Occipital lobe (tissue), 1 donor: ENCODE measurements at regions not wholly inside any gene's neighbourhood (a gene's known extent, or its start where the extent isn't known, plus 50 kb on each side); places are given as distances from the start of the nearest gene placed in this dataset.
"Not testable (repeated sequence)": the region's sequence is repeated elsewhere in the genome, so short reads cannot be mapped to it uniquely, and the experiment has no call there.

ENCODE experiments used
- DNase-seq: peaks from one replicate; lab custom pipeline; 2025; lab: John Stamatoyannopoulos, UW

DNA sequence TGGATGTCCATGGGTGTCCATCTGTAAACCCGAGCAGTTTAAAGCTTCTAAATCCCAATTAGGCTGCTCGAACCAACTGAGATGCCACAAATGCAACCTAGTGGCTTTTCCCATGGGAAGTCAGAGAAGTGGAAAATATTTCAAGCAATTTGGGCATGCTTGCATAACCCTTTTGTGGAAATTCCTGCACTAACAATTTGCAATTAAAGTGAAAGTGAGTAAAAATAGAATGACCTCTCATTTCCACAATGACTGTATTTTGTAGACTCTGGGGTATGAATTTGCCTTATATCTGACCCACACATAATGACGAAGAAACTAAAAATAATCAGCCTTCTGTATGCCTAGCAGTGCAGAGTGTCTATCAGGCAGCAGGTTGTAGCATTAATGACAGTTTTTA, 91.8 kb upstream of the TSC22D1 start:
- no peak for DNase-seq

DNA sequence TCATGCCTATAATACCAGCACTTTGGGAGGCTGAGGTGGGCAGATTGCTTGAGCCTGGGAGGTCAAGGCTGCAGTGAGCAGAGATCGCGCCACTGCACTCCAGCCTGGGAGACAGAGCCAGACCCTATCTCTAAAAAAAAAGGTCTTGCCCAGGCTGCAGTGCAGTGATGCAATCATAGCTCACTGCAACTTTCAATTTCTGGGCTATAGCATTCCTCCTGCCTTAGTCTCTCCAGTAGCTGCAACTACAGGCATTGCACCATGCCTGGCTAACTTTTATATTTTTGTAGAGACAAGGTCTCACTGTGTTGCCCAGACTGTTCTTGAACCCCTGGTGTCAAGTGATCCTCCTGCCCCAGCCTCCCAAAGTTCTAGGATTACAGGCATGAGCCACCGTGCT, 90.4 kb upstream of the TSC22D1 start:
- DNase-seq, result not testable (repeated sequence)

DNA sequence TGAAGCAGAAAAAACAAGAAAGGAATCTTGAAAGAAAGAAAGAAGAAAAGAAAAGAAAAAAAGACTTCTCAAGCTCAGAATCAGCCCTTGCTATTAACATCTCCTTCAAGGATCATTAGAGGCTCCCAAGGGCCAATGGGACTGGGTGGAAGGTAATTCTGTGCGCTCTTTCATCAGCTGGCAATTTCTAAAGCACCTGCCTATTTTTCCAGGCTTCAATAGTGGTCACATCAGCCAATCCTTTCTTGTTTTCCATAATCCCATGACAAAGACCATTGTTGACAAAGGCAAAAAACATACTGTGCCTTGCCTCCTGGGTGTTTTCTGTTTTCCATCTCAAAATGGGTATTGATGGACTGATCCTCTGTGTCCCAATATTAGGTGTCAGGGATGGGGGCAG, 88.2 kb upstream of the TSC22D1 start:
- no peak for DNase-seq

DNA sequence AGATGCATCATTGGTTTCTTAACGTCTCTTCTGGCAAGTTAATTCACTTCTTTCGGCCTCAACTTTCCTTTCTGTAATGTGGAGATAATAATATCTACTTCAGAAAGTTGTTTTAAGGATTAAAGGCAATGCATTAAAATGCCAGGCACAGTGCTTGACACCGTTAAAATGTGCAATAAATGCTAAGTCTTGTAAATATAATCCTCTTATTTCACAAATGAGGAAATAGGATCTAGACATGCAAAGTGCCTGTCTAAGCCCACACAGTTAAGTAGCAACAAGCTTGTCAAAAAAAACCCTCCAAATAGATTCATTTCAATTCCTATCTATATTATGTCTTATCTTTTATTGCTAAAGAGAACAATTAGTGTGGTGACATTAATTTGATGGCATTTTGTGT, 86.4 kb upstream of the TSC22D1 start:
- DNase-seq, result no peak

DNA sequence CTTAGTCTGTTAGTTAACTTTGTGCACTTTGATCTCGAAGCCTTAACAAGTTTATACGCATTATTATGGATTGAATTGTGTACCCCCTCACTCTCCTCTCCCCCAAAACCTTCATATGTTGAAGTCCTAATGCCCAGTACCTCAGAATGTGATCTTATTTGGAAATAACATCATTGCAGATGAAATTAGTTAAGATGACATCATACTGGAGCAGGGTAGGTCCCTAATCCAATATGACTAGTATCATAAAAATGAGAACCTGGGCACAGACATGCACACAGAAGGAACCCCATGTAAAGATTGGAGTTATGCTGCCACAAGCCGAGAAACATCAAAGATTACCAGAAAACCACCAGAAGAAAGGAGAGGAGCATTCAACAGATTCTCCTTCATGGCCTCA, 85.8 kb upstream of the TSC22D1 start:
- no peak for DNase-seq

DNA sequence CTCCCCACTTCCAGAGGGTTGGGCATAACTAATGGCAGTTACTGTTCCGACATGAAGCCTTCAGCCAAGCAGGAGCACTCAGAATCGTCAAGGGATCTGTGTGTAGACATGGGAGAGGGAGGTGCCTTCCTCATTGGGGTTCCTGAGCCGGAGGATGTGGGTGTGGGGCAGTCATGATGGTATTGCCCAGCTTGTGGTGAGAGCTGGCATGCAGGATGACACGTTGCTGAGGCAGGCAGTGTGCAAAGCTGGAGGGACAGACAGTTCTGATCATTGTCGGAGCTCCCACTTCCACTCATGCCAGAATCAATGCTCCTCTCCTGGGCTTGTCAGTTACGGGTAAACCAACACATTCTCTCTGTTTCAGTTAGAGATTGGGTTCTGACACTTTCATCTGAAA, 83.9 kb upstream of the TSC22D1 start:
- DNase-seq, result no peak

DNA sequence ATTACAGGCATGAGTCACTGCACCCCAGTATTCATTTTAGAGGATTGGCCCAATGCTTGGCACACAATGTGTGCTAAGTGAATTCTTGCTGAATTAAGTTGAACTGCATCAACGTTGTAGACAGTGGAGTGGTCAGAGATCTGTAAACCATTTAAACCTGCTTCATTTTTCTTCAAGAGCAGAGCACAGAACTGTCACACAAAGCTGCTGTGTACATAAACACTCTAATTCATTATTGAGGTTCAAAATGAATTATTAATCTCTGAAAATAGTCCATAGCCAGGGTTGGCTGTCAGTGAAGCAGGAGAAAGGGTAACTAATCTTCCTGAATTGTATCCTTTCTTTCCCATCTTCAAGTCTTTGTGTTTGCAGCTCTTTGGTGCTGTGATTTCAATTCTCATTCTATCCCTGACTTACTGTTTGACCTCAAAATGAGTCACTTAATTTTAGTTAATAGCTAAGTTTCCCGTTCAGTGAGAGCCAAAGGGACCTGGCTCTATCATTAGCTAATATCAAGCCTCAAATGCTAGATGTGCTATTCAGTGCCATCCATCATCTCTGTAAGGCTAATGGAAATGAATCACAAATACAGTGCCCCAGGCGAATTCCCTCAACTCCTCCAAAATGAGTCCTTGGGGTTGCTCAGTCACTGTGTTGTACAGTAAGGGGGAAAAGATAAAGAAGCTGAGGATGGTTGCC, 77.0 kb upstream of the TSC22D1 start:
- no peak for DNase-seq

DNA sequence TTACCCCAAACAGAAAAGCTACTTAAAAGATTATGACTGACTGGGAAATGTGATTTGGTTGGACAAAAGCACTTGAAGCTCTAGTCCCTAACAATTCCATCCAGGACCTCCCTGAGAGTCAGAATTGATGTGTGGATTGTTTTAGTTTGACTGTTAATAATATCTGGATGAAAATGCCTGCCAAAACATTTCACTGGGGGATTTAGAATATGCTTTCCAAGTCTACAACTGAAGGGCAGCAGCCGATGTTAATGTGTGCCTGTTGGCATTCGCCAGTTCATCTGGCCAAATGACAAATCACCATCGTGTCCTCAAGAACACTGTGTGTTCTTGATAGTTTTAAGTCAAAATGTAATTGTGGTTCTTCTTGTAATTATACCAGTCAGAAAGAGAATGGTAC, 76.0 kb upstream of the TSC22D1 start:
- DNase-seq, result no peak

DNA sequence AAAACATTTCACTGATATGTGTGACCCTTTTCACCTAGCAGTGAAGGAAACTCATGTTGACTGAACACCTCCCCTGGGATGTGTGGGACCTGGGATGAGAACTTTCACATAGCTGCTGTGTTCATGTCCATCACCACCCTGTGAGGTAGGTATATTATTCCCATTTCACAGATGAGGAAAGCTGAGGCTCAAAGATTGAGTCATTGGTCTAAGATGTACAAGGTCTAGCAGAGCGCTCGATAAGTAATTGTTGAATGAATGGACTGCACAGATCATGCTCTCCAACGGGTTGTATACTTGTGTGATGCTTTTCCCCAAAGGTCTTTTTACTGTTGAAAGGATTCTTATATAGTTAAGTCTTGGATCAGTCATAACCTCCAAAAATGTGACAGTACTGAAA, 75.6 kb upstream of the TSC22D1 start:
- DNase-seq, result no peak

DNA sequence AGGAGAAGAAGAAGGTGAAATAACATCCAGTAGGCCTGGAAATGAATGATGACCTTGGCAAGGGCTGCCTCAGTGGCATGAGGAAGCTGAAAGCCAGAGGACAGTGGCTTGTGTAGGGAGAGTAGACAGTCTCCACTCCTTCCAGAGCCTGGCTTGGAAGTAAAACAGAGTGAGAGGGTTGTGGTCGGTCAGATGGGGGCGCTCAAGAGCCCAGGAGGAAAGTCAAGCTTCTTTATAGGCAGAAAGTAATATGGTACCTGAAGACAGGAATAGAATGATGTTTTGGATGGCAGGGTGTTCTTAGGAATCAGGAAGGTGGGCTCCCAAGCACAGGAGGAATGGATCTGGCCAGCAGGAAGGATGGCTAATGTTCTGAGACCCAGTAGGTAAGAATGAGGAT, 75.1 kb upstream of the TSC22D1 start:
- no peak for DNase-seq

DNA sequence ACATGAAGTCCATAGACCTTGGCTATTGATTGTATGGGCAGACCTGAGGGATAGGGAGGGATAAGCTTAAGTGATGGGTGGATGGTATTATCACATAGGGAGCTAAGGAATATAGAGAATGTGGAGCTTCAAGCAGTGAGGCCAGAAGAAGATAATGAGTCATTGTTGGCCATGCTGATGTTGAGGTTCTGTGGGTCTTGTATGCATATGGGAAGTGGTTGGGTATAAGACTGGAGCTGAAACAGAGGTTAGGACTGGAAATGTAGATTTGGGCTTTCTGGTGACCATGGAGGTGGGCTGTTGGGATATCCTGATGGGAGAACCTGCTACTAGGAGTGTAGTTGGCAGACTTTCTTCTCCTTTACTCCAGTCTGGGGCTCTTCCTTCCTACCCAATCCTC, 73.7 kb upstream of the TSC22D1 start:
- DNase-seq, result no peak

DNA sequence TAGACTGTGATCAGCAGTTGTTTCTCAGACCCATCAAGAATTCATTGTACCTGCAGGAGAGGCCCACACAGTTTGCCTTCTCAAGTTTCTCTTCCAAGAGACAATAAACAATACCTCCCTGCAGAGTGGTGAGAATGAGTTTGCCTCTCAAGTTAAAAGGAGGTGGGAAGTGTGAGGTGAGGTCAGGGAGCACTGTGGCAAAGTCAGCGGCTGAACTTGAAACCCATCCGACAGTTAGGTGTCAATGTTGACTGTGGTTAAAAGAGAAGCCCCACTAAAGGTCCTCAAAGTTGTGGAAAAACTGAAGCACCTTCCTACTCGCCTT, 72.9 kb upstream of the TSC22D1 start:
- DNase-seq, result no peak

DNA sequence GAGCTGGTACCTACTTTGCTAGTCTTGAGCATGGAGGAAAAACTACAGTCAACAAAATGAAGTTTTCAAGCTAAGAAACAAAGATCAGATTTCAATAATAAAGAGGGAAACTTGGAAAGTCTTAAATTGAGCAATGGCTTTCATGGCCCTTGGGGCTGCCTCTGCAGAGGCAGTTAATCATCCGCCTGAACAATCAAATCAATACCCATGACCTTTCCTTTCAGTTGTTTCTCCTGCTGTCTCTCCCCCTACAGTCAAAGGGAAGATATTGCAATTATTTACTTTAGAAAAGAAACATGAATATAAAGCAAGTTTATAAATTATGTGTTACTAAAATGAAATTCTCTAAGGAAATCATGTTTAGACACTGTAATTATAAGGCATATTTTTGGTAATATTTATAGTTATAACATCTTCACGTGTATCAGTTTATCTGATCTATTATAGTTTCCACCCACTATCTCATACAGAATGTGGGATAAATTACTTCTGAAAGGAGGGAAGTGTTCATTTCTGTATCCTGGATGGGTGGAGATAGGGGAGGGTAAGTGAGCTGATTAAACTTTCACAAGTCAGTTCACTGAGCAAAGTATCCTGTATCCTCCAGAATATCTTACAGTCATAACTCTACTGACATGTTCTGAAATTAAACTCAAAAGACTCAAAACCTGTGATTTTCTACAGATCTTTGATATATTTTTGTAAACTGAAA, 72.4 kb upstream of the TSC22D1 start:
- no peak for DNase-seq

DNA sequence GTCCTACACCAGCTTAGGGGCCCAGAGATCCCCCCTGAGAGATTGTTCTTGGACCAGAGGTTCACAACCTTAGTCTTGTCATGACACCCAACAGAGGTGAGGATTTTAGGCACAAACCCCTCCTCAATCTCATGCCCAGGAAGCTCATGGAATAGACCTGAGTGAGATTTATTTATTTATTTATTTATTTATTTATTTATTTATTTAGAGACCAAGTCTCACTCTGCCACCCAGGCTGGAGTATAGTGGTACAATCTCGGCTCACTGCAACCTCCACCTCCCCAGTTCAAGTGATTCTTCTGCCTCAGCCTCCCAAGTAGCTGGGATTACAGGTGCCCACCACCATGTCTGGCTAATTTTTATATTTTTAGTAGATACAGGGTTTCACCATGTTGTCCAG, 71.4 kb upstream of the TSC22D1 start:
- not testable (repeated sequence) for DNase-seq

DNA sequence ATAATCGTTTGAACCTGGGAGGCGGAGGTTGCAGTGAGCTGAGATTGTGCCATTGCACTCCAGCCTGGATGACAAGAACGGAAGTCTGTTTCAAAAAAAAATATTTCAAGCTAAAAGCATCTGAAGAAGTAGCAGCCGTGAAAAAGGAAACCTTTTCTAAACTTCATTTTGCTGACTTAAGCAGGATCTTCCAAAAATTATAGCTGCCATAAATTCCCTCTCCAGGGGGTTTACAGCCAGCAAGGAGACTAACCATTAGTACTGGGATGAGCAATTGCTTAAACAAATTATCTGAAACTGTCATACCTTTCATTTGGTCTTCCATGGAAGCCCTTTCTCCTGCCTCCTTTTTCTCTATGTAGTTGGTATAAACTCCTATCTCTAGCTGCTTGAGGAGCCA, 69.9 kb upstream of the TSC22D1 start:
- DNase-seq, result no peak

DNA sequence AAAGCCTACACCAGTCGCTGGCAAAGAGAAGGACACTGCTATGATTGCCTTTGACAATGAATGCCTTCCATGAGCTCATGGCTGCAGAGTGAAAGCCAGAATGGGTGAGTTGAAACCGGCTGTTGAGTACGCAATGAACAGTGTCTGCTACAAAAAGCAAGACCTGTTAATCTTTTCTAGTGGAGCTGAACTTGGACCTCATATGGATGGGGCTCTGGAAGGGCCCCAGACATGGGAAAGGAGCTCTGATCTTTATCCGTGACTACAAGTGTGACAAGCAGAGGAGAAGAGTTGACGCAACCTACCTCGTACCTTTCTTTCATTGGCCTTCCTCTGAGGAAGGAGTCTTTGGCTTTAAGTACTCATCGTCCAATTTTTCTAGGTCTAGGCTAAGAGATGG, 67.1 kb upstream of the TSC22D1 start:
- DNase-seq, result no peak

DNA sequence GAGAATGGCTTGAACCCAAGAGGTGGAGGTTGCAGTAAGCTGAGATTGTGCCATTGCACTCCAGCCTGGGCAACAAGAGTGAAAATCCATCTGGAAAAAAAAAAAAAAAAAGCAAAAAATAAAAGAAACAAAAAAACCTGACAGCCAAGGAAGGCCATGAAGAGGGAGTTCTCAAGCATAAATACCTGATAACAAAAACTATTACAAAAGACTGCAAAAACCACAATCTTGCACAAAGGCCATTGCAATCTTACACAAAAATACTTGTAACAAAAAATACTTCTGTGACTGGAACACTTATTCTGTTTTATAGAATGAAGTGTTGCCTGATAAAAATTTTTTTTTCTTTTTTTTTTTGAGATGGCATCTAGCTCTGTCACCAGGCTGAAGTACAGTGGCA, 61.5 kb upstream of the TSC22D1 start:
- no peak for DNase-seq

DNA sequence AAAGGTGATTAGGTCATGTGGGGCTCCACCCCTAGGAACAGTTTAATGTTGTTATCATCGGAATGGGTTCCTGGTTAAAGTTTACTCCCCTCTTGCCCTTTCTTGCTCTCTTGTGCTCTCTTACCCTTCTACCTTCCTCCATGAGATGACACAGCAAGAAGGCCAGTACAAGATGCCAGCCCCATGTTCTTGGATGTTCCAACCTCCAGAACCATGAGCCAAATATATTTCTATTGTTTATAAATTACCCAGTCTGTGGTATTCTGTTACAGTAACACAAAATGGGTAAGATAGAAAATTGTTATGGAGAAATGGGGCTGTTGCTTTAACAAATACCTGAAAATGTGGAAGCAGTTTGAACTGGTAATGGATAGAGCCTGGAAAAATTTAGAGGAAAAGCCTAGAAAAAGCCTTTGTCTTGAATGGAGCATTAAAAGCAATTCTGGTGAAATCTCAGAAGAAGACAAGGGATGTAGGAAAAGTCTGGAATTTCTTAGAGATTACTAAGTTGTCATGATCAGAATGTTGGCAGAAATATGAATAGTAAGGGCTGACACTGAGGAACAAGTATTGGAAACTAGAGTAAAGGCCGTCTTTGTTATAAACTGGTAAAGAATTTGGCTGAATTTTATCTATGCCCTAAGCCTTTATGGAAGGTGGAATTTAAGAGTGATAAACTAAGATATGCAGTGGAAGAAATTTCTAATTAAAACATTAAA, 53.5 kb upstream of the TSC22D1 start:
- no peak for DNase-seq

DNA sequence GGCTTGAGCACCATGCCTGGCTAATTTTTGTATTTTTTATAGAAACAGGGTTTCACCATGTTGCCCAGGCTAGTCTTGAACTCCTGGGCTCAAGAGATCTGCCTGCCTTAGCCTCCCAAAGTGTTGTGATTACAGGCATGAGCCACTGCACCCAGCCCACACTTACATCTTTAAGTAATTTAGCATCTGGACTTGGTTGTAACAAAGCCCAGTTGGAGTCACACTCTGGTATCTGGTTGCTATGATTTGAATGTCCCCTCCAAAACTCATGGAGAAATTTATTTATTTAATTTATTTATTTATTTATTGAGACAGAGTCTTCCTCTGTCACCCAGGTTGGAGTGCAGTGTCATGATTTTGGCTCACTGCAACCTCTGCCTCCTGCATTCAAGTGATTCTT, 52.7 kb upstream of the TSC22D1 start:
- DNase-seq, result not testable (repeated sequence)

DNA sequence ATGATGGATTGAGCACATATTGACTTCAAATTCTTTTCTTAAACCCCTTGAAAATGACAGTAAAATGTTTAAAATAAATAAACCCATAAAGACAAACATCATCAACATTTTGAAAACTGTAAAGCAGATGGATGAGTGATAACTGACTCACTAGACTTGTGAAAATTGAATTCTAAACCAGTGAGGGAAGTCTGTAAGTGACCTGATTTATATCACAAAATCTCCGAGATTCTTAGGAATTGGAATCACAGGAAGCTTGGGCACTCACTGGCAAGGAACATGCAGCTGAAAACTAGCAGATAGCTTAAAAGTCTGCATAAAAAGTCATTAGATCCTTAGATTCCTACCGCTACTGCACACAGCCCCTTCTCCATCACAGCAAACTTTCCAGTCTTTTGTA, 51.3 kb upstream of the TSC22D1 start:
- no peak for DNase-seq

DNA sequence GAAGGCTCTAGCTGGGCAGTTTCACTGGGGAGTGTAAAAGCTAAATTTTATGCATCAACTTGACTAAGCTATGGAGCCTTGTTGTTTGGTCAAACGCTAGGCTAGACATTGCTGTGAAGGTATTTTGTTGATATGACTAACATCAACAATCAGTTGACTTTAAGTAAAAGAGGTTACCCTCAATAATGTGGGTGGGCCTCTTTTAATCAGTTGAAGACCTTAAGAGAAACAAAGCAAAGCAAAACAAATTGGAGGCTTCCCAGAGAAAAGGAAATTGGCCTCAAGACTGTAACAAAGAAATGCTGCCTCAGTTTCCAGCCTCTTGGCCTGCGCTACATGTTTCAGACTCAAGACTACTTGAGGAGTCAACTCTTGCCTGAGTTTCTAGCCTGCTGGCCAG, 50.0 kb upstream of the TSC22D1 start:
- no peak for DNase-seq
